NB4 (cell line): ENCODE measurements at regions not wholly inside any gene's neighbourhood (a gene's known extent, or its start where the extent isn't known, plus 50 kb on each side); places are given as distances from the start of the nearest gene placed in this dataset.

Experiments
- DNase-seq: peaks from one replicate; pipeline ENCODE4 v3.0.0; 2010; ENCODE audit warnings: low read depth
- H3K4me3 ChIP-seq: one replicate; pipeline ENCODE4 v1.5.1; 2011; ENCODE audit warnings: mild to moderate bottlenecking, low read depth, low read length, moderate library complexity
- MYC ChIP-seq: IDR thresholded peaks from 2 replicates; pipeline ENCODE4 v1.6.1; 2011; ENCODE audit warnings: low read depth, low read length
- POLR2A ChIP-seq: IDR thresholded peaks from 2 replicates; pipeline ENCODE4 v1.6.1; 2011; ENCODE audit warnings: mild to moderate bottlenecking; ENCODE audit not compliant: insufficient read length; ENCODE audit errors: extremely low read depth
- TF ChIP-seq, protein P1 (sequence below): IDR thresholded peaks from one replicate; pipeline ENCODE4 v1.5.1; 2012; ENCODE audit warnings: low read depth, low read length
- TF ChIP-seq, protein P2 (sequence below): IDR thresholded peaks from 2 replicates; pipeline ENCODE4 v1.6.1; 2011; ENCODE audit warnings: low read depth, low read length

DNA sequence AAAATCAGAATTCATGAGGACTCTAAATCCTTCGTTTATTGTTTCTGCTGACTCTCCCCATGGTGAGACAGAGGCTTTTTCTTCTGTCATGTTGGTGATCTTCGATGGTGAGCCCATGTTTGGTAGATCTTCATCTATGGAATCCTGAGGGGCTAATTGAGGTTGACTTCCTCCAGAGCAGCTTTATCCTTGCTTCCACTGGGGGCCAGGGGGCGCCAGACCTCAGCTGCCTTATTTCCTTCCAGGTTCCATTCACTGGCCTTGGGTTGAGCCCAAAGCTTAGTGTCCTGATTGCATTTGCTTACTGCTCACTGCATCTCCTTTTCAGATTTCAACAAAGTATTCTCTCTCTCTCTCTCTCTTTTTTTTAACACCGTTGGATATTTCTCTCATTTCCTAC, 80.7 kb downstream of the GCC1 start:
- TF ChIP-seq POLR2A (no peak), MYC (no peak)
- TF ChIP-seq, protein P1, sequence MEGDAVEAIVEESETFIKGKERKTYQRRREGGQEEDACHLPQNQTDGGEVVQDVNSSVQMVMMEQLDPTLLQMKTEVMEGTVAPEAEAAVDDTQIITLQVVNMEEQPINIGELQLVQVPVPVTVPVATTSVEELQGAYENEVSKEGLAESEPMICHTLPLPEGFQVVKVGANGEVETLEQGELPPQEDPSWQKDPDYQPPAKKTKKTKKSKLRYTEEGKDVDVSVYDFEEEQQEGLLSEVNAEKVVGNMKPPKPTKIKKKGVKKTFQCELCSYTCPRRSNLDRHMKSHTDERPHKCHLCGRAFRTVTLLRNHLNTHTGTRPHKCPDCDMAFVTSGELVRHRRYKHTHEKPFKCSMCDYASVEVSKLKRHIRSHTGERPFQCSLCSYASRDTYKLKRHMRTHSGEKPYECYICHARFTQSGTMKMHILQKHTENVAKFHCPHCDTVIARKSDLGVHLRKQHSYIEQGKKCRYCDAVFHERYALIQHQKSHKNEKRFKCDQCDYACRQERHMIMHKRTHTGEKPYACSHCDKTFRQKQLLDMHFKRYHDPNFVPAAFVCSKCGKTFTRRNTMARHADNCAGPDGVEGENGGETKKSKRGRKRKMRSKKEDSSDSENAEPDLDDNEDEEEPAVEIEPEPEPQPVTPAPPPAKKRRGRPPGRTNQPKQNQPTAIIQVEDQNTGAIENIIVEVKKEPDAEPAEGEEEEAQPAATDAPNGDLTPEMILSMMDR = peak; percentile 90
- TF ChIP-seq, protein P2, sequence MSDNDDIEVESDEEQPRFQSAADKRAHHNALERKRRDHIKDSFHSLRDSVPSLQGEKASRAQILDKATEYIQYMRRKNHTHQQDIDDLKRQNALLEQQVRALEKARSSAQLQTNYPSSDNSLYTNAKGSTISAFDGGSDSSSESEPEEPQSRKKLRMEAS = no peak
- DNase-seq = peak; percentile 55
- H3K4me3 ChIP-seq = no peak overlapping the region

DNA sequence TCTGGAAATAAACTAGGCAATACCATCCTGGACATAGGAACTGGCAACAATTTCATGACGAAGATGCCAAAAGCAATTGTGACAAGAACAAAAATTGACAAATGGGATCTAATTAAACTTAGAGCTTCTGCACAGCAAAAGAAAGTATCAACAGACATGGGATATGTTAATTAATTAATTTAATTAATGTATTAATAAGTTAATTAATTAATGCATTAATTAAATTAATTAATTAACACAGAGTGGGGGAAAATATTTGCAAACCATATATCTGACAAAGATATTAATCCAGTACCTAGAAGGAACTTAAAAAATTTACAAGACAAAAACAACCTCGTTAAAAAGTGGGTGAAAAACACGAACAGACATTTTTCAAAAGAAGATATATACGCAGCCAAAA, 83.6 kb downstream of the GCC1 start:
- no peak for DNase-seq
- TF ChIP-seq MYC (no peak), POLR2A (no peak)
- TF ChIP-seq, protein P2 = no peak
- TF ChIP-seq, protein P1 = no peak
- no peak overlapping the region for H3K4me3 ChIP-seq

DNA sequence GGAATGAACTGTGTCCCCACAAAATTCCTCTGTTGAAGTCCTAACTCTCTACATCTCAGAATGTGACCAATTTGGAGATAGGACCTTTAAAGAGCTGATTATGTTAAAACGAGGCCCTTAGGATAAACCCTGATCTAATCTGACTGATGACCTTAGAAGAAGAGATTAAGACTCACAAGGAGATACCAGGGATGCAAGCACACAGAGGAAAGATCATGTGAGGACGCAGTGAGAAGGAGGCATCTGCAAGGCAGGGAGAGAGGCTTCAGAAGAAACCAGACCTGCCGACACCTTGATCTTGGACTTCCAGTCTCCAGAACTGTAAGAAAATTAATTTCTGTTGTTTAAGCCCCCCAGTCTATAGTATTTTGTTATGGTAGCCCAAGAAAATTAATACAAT, 94.9 kb upstream of the ZNF800 start:
- DNase-seq = no peak
- TF ChIP-seq, protein P1 = no peak
- TF ChIP-seq, protein P2 = no peak
- no peak for TF ChIP-seq MYC
- TF ChIP-seq POLR2A = no peak

DNA sequence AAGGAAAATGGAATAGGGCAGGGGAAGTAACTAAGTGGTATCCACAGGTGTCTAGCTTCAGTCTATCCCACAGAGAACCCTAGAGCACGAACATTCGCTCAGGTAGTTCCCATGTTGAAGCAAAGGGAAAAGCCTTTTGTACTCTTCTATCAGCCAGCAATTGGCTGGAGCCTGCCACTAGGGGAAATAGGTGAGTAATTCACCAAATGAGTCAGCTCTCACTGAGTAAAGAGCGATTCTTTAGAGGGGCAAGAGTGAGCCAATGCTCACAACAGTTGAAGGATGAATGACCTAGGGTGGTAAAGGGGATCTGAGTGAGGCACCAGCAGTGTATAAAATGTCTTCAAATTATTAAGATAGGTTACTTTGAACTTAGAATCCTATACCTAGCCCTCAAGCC, 94.1 kb upstream of the ZNF800 start:
- no peak for DNase-seq
- H3K4me3 ChIP-seq = no peak overlapping the region
- TF ChIP-seq POLR2A (no peak), MYC (no peak)
- TF ChIP-seq, protein P1 = no peak
- TF ChIP-seq, protein P2 = no peak

More for the DNA sequence above, 94.9 kb upstream of the ZNF800 start:
- H3K4me3 ChIP-seq = no peak overlapping the region

DNA sequence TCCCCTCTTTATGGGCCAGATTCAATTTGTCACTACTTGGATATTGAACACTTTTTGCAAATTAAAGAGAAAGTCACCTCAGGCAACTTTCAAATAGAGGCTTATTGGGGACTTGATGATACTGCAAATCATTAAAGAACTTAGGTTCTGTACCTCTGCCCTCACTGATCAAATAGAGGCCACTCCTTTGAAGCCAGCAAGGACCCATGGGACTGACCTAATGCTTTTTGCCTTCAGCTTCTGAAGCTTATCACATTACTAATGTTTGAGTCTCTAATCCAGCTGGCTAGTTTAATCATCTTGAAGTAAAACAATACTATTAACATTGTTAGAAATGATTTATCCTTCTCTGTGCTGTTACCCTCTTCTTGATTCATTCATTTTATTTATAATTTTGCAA, 93.0 kb upstream of the ZNF800 start:
- H3K4me3 ChIP-seq = no peak overlapping the region
- DNase-seq = no peak

More for the DNA sequence above, 93.0 kb upstream of the ZNF800 start:
- TF ChIP-seq MYC (no peak), POLR2A (no peak)
- TF ChIP-seq, protein P2 = no peak
- TF ChIP-seq, protein P1 = no peak
